NCI-H1417 (cell line): ENCODE measurements at regions not wholly inside any gene's neighbourhood (a gene's known extent, or its start where the extent isn't known, plus 50 kb on each side); places are given as distances from the start of the nearest gene placed in this dataset.
A peak's percentile ranks its signal among the peaks of the same experiment; 100 is the strongest.
"Not testable (repeated sequence)": the region's sequence is repeated elsewhere in the genome, so short reads cannot be mapped to it uniquely, and the experiment has no call there.

Experiments
- DNase-seq, 3 experiments: peaks; one replicate each; lab custom pipeline; 2025; lab: John Stamatoyannopoulos, UW

DNA sequence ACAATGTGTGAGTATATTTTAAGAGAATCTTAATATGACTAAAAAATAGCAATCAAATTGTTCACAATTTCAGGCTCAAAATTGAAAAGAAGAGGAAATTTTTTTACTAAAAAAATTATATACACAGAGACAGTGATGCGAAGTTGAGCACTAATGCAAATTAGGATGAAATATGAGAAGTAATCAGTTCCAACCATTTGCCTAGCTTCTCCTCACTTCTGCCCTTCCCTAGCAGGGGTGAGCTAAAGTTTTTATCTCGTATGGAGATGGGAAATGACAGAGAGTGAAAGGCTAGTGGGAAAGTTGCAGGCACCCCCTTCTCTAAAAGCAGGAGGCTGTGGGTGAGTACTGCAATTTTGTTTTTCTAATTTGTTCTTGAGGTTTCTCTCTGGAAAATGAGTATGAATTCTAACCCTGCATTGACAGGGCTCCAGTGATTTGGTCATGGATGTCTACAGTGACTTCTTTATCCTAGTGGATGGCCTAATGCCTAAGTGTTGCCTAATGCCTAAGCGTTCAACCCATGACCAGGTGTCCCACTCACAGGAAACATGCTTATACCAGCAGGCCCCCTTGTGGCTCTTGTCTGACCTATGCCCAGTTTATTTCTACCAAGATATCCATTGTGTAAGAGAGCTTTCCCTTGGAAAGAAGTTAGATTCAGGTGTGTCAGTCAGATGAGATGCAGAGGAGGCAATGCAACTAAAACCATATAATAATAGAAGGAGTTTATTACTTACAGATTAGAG lies 78.0 kb upstream of the HNMT start:
- peak in 2 of 3 experiments; percentile 8 to 40 for DNase-seq

DNA sequence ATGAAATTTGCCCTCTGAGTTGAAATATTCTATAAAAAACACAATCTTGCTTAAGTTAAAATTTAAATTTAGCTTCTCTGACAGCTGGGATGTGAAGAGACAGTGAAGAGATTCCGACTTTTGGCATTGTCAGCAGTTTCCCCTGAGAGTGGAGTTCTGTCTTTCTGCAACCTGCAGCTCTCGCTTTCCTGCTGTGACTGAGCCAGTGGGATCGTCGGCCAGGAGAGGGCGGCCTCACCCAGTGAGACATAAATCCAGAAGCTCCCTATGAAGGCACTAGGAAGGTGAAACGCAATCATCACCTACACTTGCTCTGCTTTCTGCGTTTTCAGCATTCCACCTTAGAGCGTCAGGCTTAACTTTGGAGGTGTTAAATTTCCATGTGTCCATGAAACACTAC lies 75.4 kb upstream of the HNMT start:
- DNase-seq, result peak in 2 of 3 experiments; percentile 54 to 75

DNA sequence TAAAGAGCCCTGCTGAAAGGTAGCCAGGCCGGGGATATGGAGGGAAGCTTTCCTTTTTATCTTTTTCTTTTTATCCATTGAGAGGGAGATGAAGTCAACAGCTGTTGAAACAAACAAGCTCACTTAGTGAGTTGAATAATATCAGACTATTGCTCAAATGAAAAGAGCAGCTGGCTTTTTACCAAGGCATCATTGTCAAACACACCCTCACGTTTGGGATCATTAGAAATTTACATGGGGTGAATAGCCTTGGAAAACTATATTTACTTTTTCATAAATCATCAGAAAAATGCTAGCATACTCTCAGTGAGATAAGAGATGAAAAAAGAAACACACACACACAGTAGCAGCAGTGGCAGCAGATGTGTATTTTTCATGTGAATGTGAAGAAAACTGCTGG lies 71.5 kb upstream of the HNMT start:
- peak; percentile 6 to 96 (median 75) for DNase-seq

DNA sequence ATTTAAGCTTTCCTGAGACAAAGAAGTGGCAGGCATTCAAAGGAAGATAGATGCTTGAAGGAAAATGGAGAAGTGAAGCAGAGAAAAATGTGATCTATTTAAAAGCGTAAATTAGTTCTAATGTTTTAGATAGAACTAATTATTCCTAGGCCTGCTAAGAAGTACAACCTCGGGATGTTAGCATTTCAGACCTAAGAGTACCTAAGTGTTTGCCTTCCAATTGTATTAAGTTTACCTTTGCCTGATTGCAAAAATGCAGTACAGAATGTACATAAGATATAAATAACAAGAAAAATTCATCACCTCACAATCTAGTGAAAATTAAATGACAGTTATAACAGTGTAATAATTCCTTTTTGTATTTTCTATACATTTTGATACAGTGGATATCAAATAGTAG lies 71.1 kb upstream of the HNMT start:
- no peak for DNase-seq

DNA sequence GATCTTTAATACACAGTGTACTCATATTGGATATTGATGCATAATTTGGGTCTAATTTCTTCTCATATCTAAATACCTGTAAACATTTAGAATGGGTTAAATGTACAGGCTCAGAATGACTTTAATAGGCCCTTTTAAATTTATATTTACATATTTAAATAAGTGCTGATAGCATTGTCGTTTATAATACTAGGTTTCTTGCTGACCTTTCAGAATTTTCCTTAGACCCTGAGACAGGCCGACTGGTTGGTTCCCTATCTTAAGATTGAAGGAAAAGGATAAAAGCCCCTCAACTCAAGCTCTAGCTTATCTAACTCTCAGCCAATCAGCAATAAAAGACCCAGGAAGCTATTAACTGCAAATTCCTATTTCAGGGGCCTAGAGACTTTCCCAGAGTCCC lies 67.8 kb upstream of the HNMT start:
- no peak for DNase-seq

- no peak for DNase-seq
Observed at GRCh38 chr2:137897082-137897481, 67.2 kb upstream of the HNMT start.

DNA sequence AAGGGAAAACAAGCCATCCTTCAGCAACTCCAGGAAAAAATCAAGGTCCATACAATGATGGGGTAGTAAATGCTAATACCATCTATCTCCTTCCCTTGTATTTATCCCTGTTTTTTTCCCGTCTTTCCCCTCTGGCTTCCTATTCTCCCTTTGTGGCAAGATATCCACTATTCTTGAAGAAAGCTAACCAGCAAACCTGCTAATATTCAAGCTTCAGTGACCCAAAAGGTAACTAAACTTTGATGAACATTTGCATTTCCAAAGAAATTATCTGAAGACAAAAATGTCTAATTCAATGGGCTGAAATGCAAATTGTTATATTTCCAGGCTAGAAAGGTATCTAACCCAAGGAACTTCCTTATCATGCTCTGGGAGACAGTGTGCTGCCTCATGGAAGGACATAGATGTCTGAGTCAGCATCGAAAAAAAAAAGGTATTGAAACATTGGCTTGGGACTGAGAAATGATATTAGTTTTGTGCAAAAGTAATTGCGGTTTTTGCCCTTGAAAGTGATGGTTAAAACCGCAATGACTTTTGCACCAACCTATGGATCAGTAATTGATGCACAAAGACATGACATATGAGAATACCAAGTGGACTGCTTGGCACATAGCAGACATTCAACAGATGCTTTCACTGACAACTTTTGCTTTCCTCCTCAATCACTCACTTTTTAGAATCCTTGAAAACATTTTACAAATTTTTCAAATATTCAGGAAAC lies 63.7 kb upstream of the HNMT start:
- DNase-seq, result no peak

DNA sequence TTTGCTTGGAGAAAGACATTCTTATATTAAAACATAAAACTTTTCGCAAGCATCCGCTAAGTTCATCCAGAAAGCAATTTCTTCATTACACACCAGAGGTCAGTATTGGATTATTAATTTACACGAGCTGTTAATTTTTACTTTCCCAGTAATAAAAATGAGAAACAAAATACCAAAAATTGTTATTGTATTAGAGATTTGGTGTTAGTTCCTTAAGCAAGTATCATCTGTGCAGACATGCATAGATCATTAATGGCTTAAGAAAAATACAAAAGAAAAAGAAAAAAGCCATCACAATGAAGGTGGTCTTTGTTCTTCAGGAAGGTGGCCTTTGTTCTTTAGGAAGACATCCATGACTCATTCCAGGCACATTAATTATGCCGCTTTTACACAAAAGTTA lies 53.6 kb upstream of the HNMT start:
- DNase-seq, result peak in 2 of 3 experiments; percentile 2 to 77

- peak in 1 of 3 experiments; percentile 6 for DNase-seq
Observed at GRCh38 chr2:137912371-137912770, 51.9 kb upstream of the HNMT start.

- no peak for DNase-seq
Observed at GRCh38 chr2:137913169-137913568, 51.1 kb upstream of the HNMT start.

DNA sequence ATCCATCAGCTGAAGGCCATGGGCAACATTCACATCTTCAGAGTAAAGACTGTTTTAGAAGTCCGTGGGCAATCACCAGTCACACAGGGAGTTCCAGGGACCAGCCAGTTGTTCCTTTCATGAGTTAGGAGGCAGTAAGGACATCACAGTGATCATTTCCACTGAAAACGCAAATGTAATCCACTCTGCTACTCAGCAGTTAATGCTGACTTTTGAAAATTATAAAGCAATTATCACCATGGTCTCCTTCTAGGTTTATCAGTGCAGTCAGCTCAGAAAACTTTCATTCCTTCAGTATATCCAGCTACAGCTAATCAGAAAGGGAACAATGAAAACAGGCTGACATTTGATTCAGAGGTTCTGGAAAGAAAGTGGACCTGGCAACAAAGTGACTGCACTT lies 50.6 kb upstream of the HNMT start:
- DNase-seq, result not testable (repeated sequence)
